Endothelial cell (in vitro differentiated cells): ENCODE measurements at regions not wholly inside any gene's neighbourhood (a gene's known extent, or its start where the extent isn't known, plus 50 kb on each side); places are given as distances from the start of the nearest gene placed in this dataset.

Experiments used
- DNase-seq: peaks from one replicate; pipeline ENCODE4 v3.0.0; 2021; ENCODE audit warnings: low spot score
- H3K27ac Mint-ChIP-seq: one replicate; pipeline ENCODE4 v1.8.0; 2021; ENCODE audit warnings: mixed read lengths, inconsistent platforms; ENCODE audit not compliant: unreplicated experiment
- H3K27me3 Mint-ChIP-seq: one replicate; pipeline ENCODE4 v1.8.0; 2021; ENCODE audit warnings: mild to moderate bottlenecking, moderate library complexity, mixed read lengths, inconsistent platforms; ENCODE audit not compliant: unreplicated experiment
- H3K36me3 Mint-ChIP-seq: one replicate; pipeline ENCODE4 v1.8.0; 2021; ENCODE audit warnings: mild to moderate bottlenecking, low read depth, mixed read lengths, inconsistent platforms; ENCODE audit not compliant: unreplicated experiment
- H3K4me1 Mint-ChIP-seq: one replicate; pipeline ENCODE4 v1.8.0; 2021; ENCODE audit warnings: mild to moderate bottlenecking, mixed read lengths, inconsistent platforms; ENCODE audit not compliant: unreplicated experiment
- H3K4me3 Mint-ChIP-seq: one replicate; pipeline ENCODE4 v1.8.0; 2021; ENCODE audit warnings: mild to moderate bottlenecking, mixed read lengths, inconsistent platforms; ENCODE audit not compliant: unreplicated experiment
- H3K9me3 Mint-ChIP-seq: one replicate; pipeline ENCODE4 v1.8.0; 2021; ENCODE audit warnings: mixed read lengths, inconsistent platforms; ENCODE audit not compliant: unreplicated experiment
- CTCF ChIP-seq: fragments of 200-600 bp; sonication (generic); IDR thresholded peaks from one replicate; pipeline ENCODE4 v1.5.0; 2021; ENCODE audit warnings: antibody characterized with exemption; ENCODE audit not compliant: unreplicated experiment

- TF ChIP-seq CTCF: no peak
- H3K27me3 Mint-ChIP-seq: peaks cover 3% of the 10 kb centered on the region
- H3K4me1 Mint-ChIP-seq: peaks cover 12% of the 10 kb centered on the region
- H3K9me3 Mint-ChIP-seq: no peaks in the 10 kb centered on the region
- DNase-seq: no peak
- peaks cover 59% of the 10 kb centered on the region for H3K36me3 Mint-ChIP-seq
- H3K4me3 Mint-ChIP-seq: peak overlapping the region; percentile 13
- H3K27ac Mint-ChIP-seq: no peak overlapping the region
These were observed 143.9 kb downstream of the SIPA1L2 start for GRCh38 chr1:232486006-232486405.

GRCh38 chr1:232484856-232485255, 145.1 kb downstream of the SIPA1L2 start:
- Mint-ChIP-seq H3K36me3 (peaks cover 53% of the 10 kb centered on the region), H3K4me1 (peaks cover 12% of the 10 kb centered on the region), H3K27me3 (peaks cover 3% of the 10 kb centered on the region), H3K27ac (peak overlapping the region; percentile 42), H3K9me3 (no peaks in the 10 kb centered on the region), H3K4me3 (no peak overlapping the region)
- DNase-seq: no peak
- TF ChIP-seq CTCF: no peak

- Mint-ChIP-seq H3K36me3 (peaks cover 51% of the 10 kb centered on the region), H3K4me3 (no peak overlapping the region), H3K27ac (peak overlapping the region; percentile 48), H3K9me3 (no peaks in the 10 kb centered on the region), H3K27me3 (peaks cover 3% of the 10 kb centered on the region), H3K4me1 (peaks cover 12% of the 10 kb centered on the region)
- no peak for DNase-seq
- no peak for TF ChIP-seq CTCF
These were observed 146.1 kb downstream of the SIPA1L2 start for GRCh38 chr1:232483826-232484225.

GRCh38 chr1:232481091-232481490, 148.8 kb downstream of the SIPA1L2 start:
- H3K27ac Mint-ChIP-seq: no peak overlapping the region
- H3K27me3 Mint-ChIP-seq: peaks cover 3% of the 10 kb centered on the region
- H3K4me1 Mint-ChIP-seq: peaks cover 12% of the 10 kb centered on the region
- no peak for TF ChIP-seq CTCF
- no peak overlapping the region for H3K4me3 Mint-ChIP-seq
- peaks cover 46% of the 10 kb centered on the region for H3K36me3 Mint-ChIP-seq
- no peaks in the 10 kb centered on the region for H3K9me3 Mint-ChIP-seq
- DNase-seq: no peak

- peaks cover 23% of the 10 kb centered on the region for H3K4me1 Mint-ChIP-seq
- no peak for TF ChIP-seq CTCF
- no peak overlapping the region for H3K4me3 Mint-ChIP-seq
- DNase-seq: no peak
- H3K9me3 Mint-ChIP-seq: no peaks in the 10 kb centered on the region
- peaks cover 37% of the 10 kb centered on the region for H3K36me3 Mint-ChIP-seq
- no peaks in the 10 kb centered on the region for H3K27me3 Mint-ChIP-seq
- H3K27ac Mint-ChIP-seq: peak overlapping the region; percentile 2
These were observed 152.2 kb downstream of the SIPA1L2 start for GRCh38 chr1:232477728-232478127.
